HG03432 (cell line): ENCODE measurements at regions not wholly inside any gene's neighbourhood (a gene's known extent, or its start where the extent isn't known, plus 50 kb on each side); places are given as distances from the start of the nearest gene placed in this dataset.

Experiments used
- ATAC-seq: cut with Tn5 transposase; IDR thresholded peaks from one replicate; pipeline ENCODE4 v1.9.1; 2021; ENCODE audit warnings: mild to moderate bottlenecking, moderate library complexity; ENCODE audit not compliant: unreplicated experiment

DNA sequence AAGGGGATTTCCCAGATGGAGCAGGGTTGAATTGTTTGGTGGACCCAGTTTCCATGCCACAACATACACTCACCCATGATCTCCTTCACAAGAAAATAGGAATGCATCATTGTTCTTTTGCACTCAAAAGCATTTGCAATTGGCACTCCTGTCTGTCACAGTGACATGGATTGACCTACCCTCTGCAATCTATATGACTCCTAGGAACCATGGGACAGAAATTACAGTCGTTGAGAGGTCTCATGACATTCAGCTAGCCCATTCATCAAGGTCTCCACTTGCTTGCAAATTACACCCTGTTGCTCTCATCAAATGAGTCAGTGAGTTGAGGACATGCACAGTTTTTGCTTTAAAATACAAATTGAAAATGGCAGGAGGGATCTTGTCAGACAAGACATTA lies 448.5 kb downstream of the LPIN1 start:
- ATAC-seq = no peak

DNA sequence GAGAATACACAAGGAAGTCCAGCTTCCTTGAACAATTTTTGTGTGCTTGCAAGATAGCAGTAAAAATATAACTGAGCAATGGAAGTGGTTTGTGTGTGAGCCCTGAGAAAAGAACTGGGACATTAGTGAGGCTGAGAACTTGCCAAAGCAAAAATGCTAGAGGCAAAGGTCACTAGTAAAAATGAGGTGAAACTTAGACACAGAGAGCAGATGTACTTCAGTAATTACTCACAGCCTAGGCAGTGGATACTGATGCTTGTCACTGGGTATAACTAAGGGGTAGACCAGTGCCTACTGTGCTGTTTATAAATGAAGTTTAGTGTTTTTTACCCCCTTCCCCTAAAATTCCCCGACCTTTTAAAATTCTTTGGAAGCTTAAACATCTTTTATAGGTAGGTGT lies 450.1 kb downstream of the LPIN1 start:
- peak; percentile 85 for ATAC-seq

- ATAC-seq = no peak
Observed at GRCh38 chr2:12197133-12197532, 450.7 kb downstream of the LPIN1 start.

DNA sequence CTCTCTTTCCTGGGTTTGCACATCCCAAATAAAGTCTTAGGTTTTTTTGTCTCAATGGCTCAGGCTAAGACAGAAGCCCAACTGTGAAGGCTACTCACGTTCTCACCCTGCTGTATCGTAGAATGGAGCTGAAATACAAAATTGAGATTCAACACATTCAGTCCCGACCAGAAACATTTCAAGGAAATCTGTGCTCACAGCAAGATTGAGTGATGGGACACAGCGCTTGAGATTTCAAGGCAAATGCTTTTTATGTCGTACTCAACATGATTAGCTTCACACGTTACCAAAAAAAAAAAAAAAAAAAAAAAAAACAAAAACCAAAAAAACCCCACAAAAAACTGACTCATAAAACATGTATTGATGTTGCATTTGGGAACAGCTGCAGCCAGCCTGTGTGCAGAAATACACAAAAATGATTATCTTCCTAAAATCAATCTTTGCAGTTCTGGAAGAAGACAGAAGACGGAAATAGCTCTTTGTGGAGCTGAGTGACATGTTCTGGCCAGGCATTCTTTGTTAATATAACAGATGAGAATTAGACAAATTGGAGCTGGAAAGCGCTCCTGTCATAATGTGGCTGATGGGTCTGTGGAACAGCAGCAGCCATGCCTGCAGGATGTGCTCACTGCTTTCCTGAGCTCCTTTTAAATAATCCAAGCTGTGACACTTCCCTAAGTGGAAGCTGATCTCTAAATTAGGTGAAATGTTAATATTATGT lies 453.2 kb downstream of the LPIN1 start:
- ATAC-seq = no peak

DNA sequence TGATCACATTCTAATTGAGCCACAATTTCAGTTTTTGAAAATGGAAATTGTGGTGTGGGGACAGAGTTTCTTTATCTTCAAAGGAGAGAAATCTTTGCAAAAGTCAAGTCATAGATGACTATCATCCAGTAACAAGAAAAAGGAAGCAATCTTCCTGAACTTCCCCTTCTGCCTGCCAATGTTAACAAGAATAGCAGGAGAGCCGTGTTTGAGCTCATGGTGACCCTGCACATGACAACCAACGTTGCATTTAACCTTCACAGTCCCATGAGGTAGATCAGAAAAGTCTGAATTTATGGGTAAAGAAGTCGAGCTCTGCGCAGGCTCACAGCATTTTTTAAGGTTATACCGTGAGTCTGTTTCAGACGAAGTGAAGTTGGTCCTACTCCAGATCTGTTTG lies 454.9 kb downstream of the LPIN1 start:
- no peak for ATAC-seq

GRCh38 chr2:12202313-12203075 lies 456.1 kb downstream of the LPIN1 start:
- no peak for ATAC-seq

GRCh38 chr2:12203528-12203927 lies 457.1 kb downstream of the LPIN1 start:
- ATAC-seq = no peak

GRCh38 chr2:12205086-12205485 lies 458.7 kb downstream of the LPIN1 start:
- no peak for ATAC-seq

DNA sequence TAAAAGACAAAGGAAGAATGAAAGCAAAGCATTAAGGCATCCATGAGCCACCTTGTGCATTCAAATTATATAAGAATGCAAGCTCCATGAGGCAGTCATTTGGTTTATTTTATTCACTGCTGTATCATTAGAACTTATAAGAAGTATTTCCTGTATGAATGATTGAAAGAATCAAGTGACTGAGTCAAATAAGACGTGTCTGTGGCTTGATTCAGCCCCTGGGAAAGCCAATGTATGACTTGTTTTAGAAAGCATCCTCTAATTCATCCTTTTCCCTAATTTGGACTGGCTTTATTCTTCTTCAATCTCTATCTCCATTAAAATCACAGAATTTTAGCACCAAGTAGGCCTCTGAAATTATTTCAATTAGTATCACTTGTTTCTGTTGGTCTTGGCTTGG lies 461.1 kb downstream of the LPIN1 start:
- no peak for ATAC-seq

GRCh38 chr2:12210016-12210933 lies 463.8 kb downstream of the LPIN1 start:
- no peak for ATAC-seq

DNA sequence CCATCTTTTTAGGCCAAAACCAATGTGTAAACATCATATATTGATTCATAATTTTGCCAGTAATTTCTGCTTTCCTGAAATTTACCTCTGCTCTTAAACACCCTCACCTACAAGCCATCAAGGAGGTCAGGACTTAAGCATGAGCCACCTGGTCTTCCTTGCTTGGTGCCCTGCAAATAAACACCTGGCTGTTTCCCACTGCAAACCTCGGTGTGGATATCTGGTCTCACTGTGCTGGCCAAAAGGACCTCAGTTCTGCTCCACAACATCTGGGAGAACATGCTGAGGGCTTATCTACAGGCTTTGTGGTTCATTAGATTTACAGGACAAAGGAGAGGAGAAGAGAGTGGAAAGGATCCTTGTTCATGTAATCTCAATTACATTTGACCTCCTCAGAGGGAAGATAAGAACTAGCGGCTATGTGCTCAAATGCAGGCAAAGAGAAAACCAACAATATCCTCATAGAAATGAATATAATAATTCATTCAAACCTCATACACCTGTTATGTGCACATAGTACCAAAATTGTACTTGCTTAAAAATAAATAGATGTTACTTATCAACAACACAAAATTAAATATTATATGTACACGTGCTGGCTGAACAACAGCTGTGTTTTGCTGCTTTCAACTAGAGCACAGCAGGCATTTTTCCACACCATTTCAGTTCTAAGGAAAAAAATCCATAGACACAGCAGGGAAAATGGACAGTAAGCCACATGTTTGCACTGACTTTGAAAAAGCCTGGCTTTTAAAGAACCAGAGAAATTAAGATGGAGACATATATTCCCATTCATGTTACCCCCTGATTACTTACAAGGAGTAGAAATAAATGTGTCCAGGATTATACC lies 465.1 kb downstream of the LPIN1 start:
- ATAC-seq = no peak

GRCh38 chr2:12212841-12213597 lies 466.6 kb downstream of the LPIN1 start:
- no peak for ATAC-seq

DNA sequence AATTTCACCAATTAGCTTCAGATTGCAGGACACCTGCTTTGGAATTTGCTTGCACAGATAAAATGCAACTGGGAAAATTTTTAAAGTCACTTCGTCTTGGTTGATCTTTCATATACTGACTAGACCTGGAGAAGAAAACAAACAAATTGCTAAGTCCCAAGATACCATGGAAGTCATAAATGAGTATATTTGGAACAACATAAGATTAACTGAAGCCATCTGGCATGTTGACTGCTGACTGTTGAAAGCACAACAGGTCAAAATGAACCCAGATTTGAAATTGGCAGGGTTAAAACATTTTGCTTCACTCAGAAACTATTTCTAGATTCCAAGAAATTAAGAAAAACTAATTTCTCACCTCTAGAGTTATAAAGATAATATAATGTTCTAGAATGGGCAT lies 470.7 kb downstream of the LPIN1 start:
- no peak for ATAC-seq

- no peak for ATAC-seq
Observed at GRCh38 chr2:12219761-12220160, 473.3 kb downstream of the LPIN1 start.

DNA sequence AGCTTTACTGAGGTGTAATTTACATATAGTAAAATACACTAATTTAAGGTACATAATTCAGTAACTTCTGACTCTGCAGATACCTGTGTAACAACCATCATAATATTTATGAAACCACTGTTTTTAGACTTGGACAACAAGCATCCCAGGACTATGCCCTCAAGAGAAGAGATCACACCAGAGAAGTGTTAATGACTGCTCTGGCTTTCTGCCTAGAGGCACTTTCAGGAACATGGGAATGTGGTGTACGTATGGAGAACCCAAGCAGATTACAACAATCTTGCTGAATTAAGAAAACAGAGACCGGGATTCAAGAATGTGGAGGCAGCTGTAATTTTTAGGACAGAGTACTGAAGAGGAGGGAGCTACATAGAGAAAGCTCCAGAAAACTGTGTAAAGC lies 475.2 kb downstream of the LPIN1 start:
- no peak for ATAC-seq

DNA sequence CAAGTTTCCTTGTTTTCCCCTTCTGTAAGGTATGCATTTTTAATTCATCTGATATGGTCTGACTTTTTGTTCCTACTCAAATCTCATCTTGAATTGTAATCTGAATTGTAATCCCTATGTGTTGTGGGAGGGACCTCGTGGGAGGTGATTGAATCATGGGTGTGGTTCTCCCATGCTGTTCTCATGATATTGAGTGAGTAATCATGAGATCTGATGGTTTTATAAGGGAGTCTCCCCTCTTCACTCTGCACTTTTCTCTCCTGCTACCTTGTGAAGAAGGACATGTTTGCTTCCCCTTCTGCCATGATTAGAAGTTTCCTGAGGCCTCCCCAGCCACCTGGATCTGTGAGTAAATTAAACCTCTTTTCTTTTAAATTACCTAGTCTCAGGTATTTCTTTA lies 476.1 kb downstream of the LPIN1 start:
- no peak for ATAC-seq

GRCh38 chr2:12223732-12224131 lies 477.3 kb downstream of the LPIN1 start:
- no peak for ATAC-seq

GRCh38 chr2:12226653-12227052 lies 480.2 kb downstream of the LPIN1 start:
- ATAC-seq = no peak

DNA sequence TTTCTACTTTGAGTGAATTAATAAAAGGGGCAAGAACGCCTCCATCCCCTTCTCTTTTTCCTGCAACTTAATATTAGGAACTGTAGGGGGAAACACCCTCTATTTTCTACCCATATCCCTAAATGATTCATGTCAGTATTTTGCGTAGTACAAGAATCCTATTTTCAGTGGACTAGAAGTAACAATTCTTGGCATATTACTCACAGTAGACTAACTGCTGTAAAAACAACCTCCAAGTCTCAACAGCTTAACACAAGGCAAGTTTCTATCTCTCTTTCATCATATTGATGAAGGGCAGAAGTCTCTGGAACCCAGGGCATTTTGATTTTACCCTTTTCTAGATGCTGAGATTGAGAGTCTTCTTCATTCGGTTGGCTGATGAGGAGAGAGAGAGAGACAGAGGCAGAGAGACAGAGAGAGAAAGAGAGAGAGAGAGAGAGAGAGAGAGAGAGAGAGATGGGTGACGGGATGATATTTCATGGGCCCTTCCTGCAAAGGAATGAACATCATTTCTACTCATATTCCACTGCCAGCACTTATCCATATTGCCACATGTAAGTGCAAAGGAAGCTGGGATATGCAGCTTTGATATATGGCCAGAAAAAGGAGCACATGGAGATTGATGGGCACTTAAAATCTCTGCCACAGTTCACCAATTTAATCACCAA lies 481.6 kb downstream of the LPIN1 start:
- ATAC-seq = no peak
